ENCODE measurements at regions not wholly inside any gene's neighbourhood (a gene's known extent, or its start where the extent isn't known, plus 50 kb on each side); places are given as distances from the start of the nearest gene placed in this dataset.
A peak's percentile ranks its signal among the peaks of the same experiment; 100 is the strongest.

- no peaks in the 10 kb centered on the region for H3K79me2 ChIP-seq (ENCODE audit: insufficient read depth, low read length)
- no peaks in the 10 kb centered on the region for H3K27me3 ChIP-seq (ENCODE audit: insufficient read depth, low read length, poor library complexity)
- H4K20me1 ChIP-seq (ENCODE audit: insufficient read depth, low read length): no peaks in the 10 kb centered on the region
- H3K9ac ChIP-seq (ENCODE audit: low read depth, low read length): no peak overlapping the region
- DNase-seq: no peak
- no peak overlapping the region for H3K27ac ChIP-seq (ENCODE audit: low read length)
- no peaks in the 10 kb centered on the region for H3K4me1 ChIP-seq (ENCODE audit: insufficient read depth, low read length)
- H3K4me2 ChIP-seq (ENCODE audit: insufficient read depth, low read length): no peak overlapping the region
- no peaks in the 10 kb centered on the region for H3K36me3 ChIP-seq (ENCODE audit: insufficient read depth, low read length)
- TF ChIP-seq EZH2 (IDR thresholded peaks at IDR 0.05; ENCODE audit: borderline replicate concordance, low read depth, low read length, severe bottlenecking) (no peak), CTCF (IDR thresholded peaks at IDR 0.05; ENCODE audit: borderline replicate concordance, extremely low read depth, low read length, poor library complexity, severe bottlenecking) (no peak)
- peaks cover 1% of the 10 kb centered on the region for H3K9me3 ChIP-seq (ENCODE audit: insufficient read depth, low read length, severe bottlenecking)
- H2AFZ ChIP-seq (ENCODE audit: low read depth, low read length): no peak overlapping the region
- no peak for ATAC-seq (ENCODE audit: insufficient read depth, low read depth)
- no peak overlapping the region for H3K4me3 ChIP-seq (ENCODE audit: low read depth in 1 of 2, low read length in 2 of 2)
These were observed 105.2 kb upstream of the MGMT start for GRCh38 chr10:129361676-129362376.

- Histone ChIP-seq H3K9me3 (ENCODE audit: insufficient read depth, low read length, severe bottlenecking) (no peaks in the 10 kb centered on the region), H3K4me1 (ENCODE audit: insufficient read depth, low read length) (no peaks in the 10 kb centered on the region), H3K27ac (ENCODE audit: low read length) (no peak overlapping the region), H3K4me3 (ENCODE audit: low read depth in 1 of 2, low read length in 2 of 2) (no peak overlapping the region), H2AFZ (ENCODE audit: low read depth, low read length) (no peak overlapping the region), H4K20me1 (ENCODE audit: insufficient read depth, low read length) (no peaks in the 10 kb centered on the region), H3K27me3 (ENCODE audit: insufficient read depth, low read length, poor library complexity) (peaks cover 11% of the 10 kb centered on the region), H3K36me3 (ENCODE audit: insufficient read depth, low read length) (no peaks in the 10 kb centered on the region), H3K79me2 (ENCODE audit: insufficient read depth, low read length) (no peaks in the 10 kb centered on the region), H3K9ac (ENCODE audit: low read depth, low read length) (no peak overlapping the region), H3K4me2 (ENCODE audit: insufficient read depth, low read length) (no peak overlapping the region)
- ATAC-seq (ENCODE audit: insufficient read depth, low read depth) (no peak), DNase-seq (no peak)
- TF ChIP-seq EZH2 (IDR thresholded peaks at IDR 0.05; ENCODE audit: borderline replicate concordance, low read depth, low read length, severe bottlenecking): no peak
- TF ChIP-seq CTCF (IDR thresholded peaks at IDR 0.05; ENCODE audit: borderline replicate concordance, extremely low read depth, low read length, poor library complexity, severe bottlenecking): no peak
These were observed 102.1 kb upstream of the MGMT start for GRCh38 chr10:129364949-129365348.

- H3K9ac ChIP-seq (ENCODE audit: low read depth, low read length): no peak overlapping the region
- H3K27ac ChIP-seq (ENCODE audit: low read length): no peak overlapping the region
- H3K79me2 ChIP-seq (ENCODE audit: insufficient read depth, low read length): no peaks in the 10 kb centered on the region
- H4K20me1 ChIP-seq (ENCODE audit: insufficient read depth, low read length): no peaks in the 10 kb centered on the region
- no peak overlapping the region for H3K4me3 ChIP-seq (ENCODE audit: low read depth in 1 of 2, low read length in 2 of 2)
- H3K36me3 ChIP-seq (ENCODE audit: insufficient read depth, low read length): no peaks in the 10 kb centered on the region
- DNase-seq: peak; percentile 24
- no peak overlapping the region for H2AFZ ChIP-seq (ENCODE audit: low read depth, low read length)
- peaks cover 11% of the 10 kb centered on the region for H3K27me3 ChIP-seq (ENCODE audit: insufficient read depth, low read length, poor library complexity)
- H3K4me2 ChIP-seq (ENCODE audit: insufficient read depth, low read length): no peak overlapping the region
- no peak for TF ChIP-seq CTCF (IDR thresholded peaks at IDR 0.05; ENCODE audit: borderline replicate concordance, extremely low read depth, low read length, poor library complexity, severe bottlenecking)
- ATAC-seq (ENCODE audit: insufficient read depth, low read depth): no peak
- H3K9me3 ChIP-seq (ENCODE audit: insufficient read depth, low read length, severe bottlenecking): no peaks in the 10 kb centered on the region
- H3K4me1 ChIP-seq (ENCODE audit: insufficient read depth, low read length): no peaks in the 10 kb centered on the region
These were observed 101.2 kb upstream of the MGMT start for GRCh38 chr10:129365767-129366402.
